ENCODE measurements at regions not wholly inside any gene's neighbourhood (a gene's known extent, or its start where the extent isn't known, plus 50 kb on each side); places are given as distances from the start of the nearest gene placed in this dataset.
"Not testable (repeated sequence)": the region's sequence is repeated elsewhere in the genome, so short reads cannot be mapped to it uniquely, and the experiment has no call there.

- DNase-seq: no peak
Observed at GRCh38 chr12:102653406-102653805, 173.0 kb upstream of the IGF1 start.

DNA sequence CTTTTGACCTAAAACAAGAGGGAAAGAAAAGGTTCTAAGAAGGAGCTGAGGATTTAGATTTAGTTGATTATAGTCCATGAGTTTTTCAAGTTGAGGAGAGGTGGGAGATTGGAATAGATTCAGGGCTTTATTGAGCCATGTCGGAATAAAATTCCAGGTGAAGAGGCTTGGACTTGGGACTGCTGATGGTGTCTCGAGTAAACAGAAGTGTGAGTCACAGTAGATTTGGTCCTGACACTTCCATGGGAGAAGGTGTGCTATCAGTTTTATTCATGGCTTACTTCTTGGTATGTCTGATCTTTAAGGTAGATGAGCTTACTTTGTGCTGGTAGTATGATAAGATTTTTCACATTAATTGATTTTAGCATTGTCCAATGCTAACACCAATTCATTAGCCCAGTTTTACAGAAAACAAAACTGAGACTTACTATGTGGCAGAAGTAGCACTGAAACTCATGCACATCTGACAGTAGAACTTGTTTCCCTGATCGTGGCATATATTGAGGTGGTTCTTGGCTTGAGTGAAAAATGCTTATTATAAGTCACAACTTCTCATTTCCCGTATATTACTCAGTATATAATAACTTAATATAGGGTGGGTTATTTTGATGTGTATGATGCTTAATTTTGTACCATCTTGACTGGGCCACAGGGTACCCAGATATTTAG lies 172.4 kb upstream of the IGF1 start:
- DNase-seq: no peak

DNA sequence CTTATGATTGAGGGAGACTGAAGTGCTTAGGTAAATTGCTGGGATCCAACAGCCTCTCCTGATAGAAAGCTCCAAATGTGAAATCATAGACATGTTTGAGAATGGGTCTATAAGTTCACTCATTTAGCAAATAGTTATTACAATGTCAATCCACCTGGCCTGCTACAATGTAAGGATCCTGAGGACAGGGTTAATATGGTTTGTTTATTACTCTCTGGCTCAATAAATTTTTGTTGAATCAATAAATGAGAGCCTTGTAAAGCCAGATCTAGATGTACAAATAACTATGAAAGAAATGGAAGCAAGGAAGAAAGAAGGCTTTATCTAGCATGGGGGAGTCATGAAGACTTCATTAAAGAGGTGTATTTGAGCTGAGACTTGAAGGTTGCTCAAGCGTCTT lies 165.6 kb upstream of the IGF1 start:
- DNase-seq: no peak

GRCh38 chr12:102643879-102644575 lies 163.7 kb upstream of the IGF1 start:
- DNase-seq: no peak

GRCh38 chr12:102642199-102642598 lies 161.8 kb upstream of the IGF1 start:
- no peak for DNase-seq

- DNase-seq: not testable (repeated sequence)
Observed at GRCh38 chr12:102640658-102641057, 160.3 kb upstream of the IGF1 start.

GRCh38 chr12:102638777-102639176 lies 158.4 kb upstream of the IGF1 start:
- no peak for DNase-seq

GRCh38 chr12:102633981-102634605 lies 153.7 kb upstream of the IGF1 start:
- DNase-seq: no peak

DNA sequence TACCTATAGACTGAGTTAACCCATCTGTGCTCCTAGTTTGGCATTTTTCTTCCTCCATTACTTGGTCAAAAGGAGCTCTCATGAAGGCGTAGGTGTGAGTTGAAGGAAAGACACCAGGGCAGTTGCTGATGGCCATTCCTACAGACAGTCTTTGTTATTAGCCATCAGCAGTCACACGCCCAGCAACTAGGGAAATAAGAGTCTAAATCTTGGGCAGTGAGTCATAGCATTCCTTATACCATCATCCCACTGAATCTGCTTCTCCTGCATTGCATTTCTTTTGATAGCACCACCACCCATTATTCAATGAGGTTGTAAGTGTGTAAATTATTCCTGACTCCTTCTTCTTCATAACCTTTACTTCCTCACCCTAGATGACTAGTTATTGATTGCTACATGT lies 150.9 kb upstream of the IGF1 start:
- no peak for DNase-seq

- DNase-seq: no peak
Observed at GRCh38 chr12:102629262-102629888, 149.0 kb upstream of the IGF1 start.

- DNase-seq: no peak
Observed at GRCh38 chr12:102625819-102626218, 145.5 kb upstream of the IGF1 start.

GRCh38 chr12:102622618-102623017 lies 142.3 kb upstream of the IGF1 start:
- no peak for DNase-seq

DNA sequence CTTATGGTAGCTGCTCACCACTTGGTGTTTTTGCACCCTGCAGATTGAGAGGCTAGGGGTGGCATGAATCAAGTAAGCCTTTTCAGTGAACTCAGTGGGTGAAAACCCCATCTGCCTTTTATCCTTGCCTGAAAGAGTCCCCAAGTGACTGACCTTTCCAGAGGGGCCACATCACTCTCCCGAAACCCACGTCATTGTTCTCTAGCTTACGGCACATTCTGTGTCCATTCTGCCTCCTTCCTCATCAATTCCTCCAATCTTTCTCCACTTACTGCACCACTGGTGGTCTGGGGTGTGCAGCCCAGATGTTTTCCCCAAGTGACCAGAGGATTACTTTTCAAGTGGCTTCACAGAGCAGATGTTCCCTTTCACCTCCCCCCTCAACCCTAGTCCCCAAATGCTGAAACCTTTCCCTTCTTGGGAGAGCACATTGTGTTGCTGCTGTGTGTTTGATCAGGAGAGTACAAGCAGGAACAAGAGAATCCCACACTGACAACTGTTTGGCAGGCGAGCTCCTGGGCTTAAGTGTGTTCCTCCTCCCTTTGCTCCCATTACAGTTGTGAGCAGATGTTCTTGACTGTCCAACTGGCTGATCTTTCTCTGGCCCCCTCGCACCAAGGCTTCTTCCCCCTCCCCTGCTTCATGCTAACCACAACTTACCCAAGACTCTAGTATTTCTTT lies 138.0 kb upstream of the IGF1 start:
- no peak for DNase-seq

DNA sequence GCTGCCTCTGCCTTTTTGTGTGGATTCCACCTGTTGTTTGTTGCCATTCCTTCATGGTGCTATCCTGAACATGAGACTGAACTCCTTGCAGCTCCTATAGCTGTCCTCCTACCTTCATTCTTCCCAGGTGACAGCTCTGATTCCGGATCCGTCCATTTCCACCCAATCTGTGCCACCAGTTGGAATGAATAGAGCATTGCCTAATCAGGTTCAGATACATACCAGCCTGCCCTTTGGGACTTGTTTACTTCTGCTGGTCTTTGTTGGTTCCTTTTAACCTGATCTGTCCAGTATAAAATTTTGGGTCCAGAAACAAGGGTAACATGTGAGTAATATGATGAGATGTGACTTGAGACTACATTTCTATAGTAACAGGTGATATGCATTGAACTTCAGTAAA lies 136.3 kb upstream of the IGF1 start:
- no peak for DNase-seq

DNA sequence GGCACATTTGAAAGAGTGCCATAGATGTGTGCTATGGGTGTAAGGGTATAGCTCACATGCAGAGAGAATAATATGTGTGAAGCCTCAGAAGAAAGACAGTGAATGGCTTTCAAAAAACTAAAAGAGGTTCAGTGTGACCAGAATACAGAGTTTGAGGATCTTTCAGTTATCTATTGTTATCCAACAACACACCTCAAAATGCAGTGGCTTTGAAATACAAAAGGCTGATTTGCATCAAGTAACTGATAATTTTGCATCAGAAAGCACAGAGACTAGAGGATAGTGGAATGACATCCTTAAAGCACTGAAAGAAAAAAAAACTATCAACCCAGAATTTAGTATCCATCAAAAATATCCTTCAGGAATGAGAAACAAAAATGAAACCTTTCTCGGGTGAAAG lies 131.6 kb upstream of the IGF1 start:
- DNase-seq: no peak

DNA sequence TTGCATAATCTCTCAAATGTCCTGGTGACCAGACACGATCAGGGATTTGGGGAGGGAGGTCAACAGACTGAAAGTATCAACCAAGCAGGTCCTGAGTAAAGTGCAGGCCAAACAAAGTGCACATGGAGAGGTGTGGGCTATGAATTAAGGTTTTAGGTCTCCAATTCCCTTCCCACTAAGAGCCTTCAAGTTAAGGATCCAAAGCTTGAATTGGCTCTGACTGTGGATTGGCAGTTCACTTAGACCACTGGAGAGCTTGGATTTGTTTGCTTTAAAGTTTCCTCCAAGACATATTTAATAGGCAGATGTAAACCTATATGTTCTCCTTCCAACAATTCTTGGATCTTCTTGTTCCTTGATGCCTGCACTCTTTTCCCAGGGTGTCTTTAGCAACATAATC lies 129.6 kb upstream of the IGF1 start:
- no peak for DNase-seq

DNA sequence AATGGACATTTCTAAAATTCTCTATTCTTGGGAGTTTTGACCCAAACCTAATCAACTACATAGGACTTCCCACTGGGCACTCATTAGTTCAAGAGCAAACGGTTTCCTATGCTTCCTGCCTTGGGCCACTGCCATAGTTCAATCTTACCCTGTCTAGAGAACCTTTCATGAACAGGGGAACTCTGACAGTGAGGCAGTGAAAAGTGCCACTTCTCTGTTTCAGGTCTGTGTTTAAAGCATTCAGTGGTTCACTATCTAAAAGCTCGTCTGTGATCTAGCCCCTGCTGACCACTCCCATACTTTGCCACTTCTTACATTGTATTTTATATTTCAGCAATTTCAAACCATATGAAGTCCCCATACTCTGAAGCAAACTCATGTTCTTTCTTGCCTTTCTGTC lies 122.7 kb upstream of the IGF1 start:
- no peak for DNase-seq

GRCh38 chr12:102602521-102602920 lies 122.2 kb upstream of the IGF1 start:
- no peak for DNase-seq

- no peak for DNase-seq
Observed at GRCh38 chr12:102601621-102602020, 121.3 kb upstream of the IGF1 start.

DNA sequence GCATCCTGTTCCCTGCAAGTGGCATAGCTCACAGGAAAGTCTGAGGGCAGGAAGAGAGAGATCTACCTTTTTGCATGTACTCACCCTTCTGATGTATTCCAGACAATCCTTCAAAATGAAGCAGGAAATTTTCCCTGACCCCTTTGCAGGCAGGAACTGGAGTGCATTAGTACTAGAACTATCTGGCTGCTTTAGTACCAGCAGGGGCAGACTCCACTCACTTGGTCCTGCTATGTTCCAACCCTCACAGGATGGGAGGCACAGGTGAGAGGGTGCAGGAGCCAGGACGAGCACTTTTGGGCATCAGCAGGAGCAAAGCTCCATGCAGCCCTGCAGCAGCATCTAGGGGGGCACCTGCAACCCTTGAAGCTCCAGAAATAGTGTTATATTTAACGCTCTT lies 116.3 kb upstream of the IGF1 start:
- DNase-seq: no peak

DNA sequence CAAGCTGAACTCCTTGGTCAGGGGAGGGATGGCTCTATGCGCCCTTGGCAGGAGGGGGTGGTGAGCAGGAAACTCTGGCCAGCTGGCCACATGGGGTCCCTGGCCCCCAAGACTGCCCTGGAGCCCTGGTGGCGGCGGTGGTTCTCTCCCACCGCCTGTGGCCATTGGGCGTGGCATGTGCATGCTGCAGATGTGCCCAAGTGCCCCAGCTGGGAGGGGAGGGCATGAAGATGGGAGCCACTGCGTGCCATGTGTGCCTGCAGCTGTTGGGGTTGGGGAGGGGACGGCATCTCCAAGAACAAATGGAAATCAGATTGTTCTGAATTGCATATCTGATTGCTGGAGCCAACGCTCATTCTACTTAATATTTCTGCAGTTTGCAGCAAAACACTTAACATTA lies 115.7 kb upstream of the IGF1 start:
- no peak for DNase-seq

DNA sequence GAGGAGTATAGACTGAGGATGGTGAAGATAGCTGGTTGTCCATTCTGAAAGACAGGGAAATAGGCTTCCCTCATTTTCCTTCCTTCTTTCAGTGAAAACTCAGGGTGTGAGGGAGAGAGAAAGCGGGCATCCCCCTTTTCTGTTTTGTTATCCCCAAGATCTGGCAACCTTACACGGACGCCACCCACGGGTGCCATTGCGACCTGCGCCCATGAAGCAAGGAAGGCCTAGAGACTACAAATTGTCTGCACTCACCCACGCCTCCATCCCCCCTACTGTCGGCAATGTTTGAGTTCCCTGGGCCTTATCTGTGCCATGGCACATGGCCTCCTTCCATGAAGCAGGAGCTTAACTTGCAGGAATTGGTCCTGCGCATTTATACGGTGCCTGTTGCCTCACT lies 115.0 kb upstream of the IGF1 start:
- no peak for DNase-seq

DNA sequence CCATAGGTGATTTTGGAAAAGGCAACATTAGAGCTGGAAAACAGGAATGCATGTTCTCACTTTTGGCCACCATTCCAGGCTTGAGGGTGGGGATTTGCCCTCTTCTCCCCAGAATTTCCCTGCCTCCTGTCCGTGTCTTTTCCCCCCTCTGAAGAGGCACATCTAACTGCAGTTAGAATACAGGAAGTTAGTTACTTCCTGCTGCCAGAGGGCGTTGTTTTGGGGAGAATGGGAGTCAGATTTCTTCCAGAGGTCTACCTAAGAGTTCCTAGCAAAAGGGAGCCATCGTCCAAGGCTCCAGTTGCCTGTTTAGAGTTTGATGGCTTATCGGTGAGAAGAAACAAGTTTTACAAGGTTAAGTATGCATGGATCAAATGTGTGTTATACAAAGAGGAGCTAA lies 112.8 kb upstream of the IGF1 start:
- no peak for DNase-seq

Data from DMS79 treated with DMSO at 0.1 percent for 48 hours (cell line).